Naive B cell (primary cell): ENCODE measurements at regions not wholly inside any gene's neighbourhood (a gene's known extent, or its start where the extent isn't known, plus 50 kb on each side); places are given as distances from the start of the nearest gene placed in this dataset.

ENCODE experiments used
- ATAC-seq, 2 donors: fragments of 150-1000 bp; cut with Tn5 transposase; 2 replicates each; pipeline ENCODE4 v1.10.0; 2021; ENCODE audit warnings: low read depth in 2 of 2, mild to moderate bottlenecking in 2 of 2, moderate library complexity in 2 of 2
- DNase-seq: peaks from one replicate; pipeline ENCODE4 v3.0.0; 2022
- H3K27ac Mint-ChIP-seq, 6 donors: one replicate each; pipeline ENCODE4 v1.8.0; 2020 to 2022; ENCODE audit warnings: mild to moderate bottlenecking in 6 of 6, mixed read lengths in 6 of 6, moderate library complexity in 5 of 6, inconsistent platforms in 2 of 6
- H3K27me3 Mint-ChIP-seq, 3 donors: one replicate each; pipeline ENCODE4 v1.8.0; 2021 to 2022; ENCODE audit warnings: mixed read lengths in 3 of 3, mild to moderate bottlenecking in 1 of 3
- H3K36me3 Mint-ChIP-seq, 2 donors: one replicate each; pipeline ENCODE4 v1.8.0; 2020 to 2022; ENCODE audit warnings: mixed read lengths in 2 of 2, inconsistent platforms in 1 of 2, mild to moderate bottlenecking in 1 of 2
- H3K4me1 Mint-ChIP-seq, 3 donors: one replicate each; pipeline ENCODE4 v1.8.0; 2020 to 2022; ENCODE audit warnings: mixed read lengths in 3 of 3, inconsistent platforms in 1 of 3, mild to moderate bottlenecking in 1 of 3, moderate library complexity in 1 of 3
- H3K4me3 Mint-ChIP-seq, 8 donors: one replicate each; pipeline ENCODE4 v1.8.0; 2020 to 2022; ENCODE audit warnings: mild to moderate bottlenecking in 8 of 8, mixed read lengths in 8 of 8, moderate library complexity in 8 of 8, inconsistent platforms in 2 of 8
- H3K9me3 Mint-ChIP-seq, 7 donors: one replicate each; pipeline ENCODE4 v1.8.0; 2020 to 2022; ENCODE audit warnings: mixed read lengths in 7 of 7, mild to moderate bottlenecking in 5 of 7, inconsistent platforms in 2 of 7, moderate library complexity in 1 of 7

DNA sequence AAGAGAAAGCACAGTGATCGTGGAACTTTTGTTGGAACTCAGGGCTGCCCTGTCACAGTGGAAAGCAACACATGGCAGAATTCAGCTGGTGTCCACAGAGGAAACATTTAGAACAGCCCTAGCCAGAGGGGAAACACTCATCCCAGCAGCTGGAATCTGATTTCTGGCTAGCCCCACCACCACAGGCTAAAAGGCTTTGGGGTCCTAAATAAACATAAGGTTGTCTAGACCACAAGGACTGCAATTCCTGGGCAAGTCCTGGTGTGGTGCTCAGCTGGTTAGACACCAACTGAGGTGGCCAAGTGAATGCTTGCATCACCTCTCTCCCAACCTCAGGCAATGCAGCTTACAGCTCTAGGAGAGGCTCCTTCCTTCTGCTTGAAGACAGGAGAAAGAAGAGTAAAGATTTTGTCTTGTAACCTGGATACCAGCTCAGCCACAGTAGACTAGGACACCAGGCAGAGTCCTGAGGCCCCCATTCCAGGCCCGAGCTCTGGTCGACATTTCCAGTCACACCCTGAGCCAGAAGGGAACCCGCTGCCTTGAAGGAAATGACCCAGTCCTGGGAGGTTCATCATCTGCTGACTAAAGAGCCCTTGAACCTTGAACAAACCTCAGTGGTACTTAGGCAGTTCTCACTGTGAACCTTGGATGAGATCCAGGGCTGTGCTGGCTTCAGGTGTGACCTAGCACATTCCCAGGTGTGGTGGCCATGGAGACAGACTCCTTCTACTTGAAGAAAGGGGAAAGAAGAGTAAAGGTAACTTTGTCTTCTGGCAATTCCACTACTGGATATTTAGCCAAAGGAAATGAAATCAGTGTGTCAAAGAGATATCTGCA lies 85.4 kb upstream of the PLXNC1 start:
- no peak for ATAC-seq
- no peak for DNase-seq
- Mint-ChIP-seq H3K27me3 (peaks cover 0 to 17% (median 6%) of the 10 kb centered on the region in 3 donors), H3K9me3 (peaks cover 0 to 11% (median 6%) of the 10 kb centered on the region in 7 donors), H3K36me3 (no peaks in the 10 kb centered on the region), H3K27ac (no peak overlapping the region), H3K4me1 (peaks cover 0 to 6% (median 0%) of the 10 kb centered on the region in 3 donors), H3K4me3 (no peak overlapping the region)

DNA sequence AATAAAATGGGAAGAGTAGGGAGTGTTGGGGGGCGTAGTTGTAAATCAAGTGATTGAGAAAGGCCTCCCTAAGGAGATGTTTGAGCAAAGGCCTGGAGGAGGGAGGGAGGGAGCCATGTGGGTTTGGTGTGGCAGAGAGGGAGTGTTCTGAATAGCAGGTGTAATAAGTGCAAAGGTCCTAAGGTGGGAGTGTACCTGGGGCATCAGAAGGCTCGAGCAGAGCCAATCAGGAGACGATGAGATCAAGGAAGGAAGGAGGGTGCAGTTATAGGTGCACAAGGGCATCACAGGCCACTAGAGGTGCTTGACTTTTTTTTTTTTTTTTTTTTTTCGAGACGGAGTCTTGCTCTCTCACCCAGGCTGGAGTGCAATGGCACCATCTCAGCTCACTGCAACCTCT lies 77.9 kb upstream of the PLXNC1 start:
- no peak overlapping the region for H3K27ac Mint-ChIP-seq
- no peak for ATAC-seq
- no peaks in the 10 kb centered on the region for H3K36me3 Mint-ChIP-seq
- peaks cover 0 to 5% (median 0%) of the 10 kb centered on the region in 3 donors for H3K27me3 Mint-ChIP-seq
- peaks cover 0 to 13% (median 6%) of the 10 kb centered on the region in 7 donors for H3K9me3 Mint-ChIP-seq
- no peak overlapping the region for H3K4me3 Mint-ChIP-seq
- no peaks in the 10 kb centered on the region for H3K4me1 Mint-ChIP-seq
- no peak for DNase-seq

DNA sequence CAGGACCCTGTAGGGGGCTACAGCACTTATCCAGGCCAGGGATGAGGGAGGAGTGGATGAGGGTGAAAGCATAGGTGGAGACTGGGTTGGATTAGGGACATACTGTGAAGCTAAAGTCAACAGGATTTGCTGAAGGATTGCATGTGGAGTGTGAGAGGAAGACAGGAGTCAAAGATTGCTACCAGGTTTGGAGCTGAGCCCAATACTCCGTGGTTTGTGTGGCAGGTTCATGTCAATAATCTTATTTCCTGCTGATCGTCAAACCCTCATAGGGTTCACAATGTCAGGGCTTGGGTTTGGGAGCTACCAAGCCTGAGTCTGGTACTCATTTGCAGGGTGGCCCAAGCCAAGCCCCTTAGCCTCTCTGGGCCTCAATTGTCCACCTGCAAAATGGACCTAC lies 77.1 kb upstream of the PLXNC1 start:
- Mint-ChIP-seq H3K36me3 (no peaks in the 10 kb centered on the region), H3K9me3 (peaks cover 0 to 13% (median 6%) of the 10 kb centered on the region in 7 donors), H3K4me3 (peak overlapping the region in 1 of 8 donors; percentile 6), H3K4me1 (no peaks in the 10 kb centered on the region), H3K27me3 (peaks cover 0 to 5% (median 4%) of the 10 kb centered on the region in 3 donors), H3K27ac (peak overlapping the region in 1 of 6 donors; percentile 55)
- DNase-seq = no peak
- ATAC-seq = no peak

DNA sequence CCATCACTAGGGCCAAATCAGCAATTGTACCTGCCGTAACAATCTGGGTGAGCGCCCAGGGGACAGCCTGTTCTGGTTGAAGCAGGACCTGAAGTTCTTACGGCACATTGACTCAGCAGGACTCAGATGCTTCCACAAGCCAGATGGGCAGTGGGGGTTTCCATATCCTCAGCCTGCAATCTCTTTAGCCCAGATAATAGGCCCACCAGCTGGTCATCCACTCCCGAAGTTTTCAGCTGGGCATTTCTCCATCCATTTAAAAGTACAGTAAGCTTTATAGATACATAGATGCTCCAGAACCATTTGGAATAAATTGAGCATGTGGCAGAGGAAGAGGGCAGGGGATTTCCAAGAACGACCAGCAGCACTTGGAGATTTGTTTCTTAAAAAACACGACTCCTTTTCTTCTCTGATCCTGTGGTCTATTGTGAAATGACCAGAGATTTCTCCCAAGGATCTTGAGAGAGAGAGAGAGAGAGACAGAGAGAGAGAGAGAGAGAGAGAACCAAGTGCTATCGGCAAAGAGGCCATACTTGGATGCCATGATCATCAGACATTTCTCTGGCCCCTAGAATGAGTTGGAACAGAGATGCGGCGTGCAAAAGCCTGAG lies 74.8 kb upstream of the PLXNC1 start:
- Mint-ChIP-seq H3K27ac (no peak overlapping the region), H3K9me3 (peaks cover 0 to 11% (median 4%) of the 10 kb centered on the region in 7 donors), H3K4me3 (no peak overlapping the region), H3K27me3 (peaks cover 10 to 14% (median 12%) of the 10 kb centered on the region in 3 donors), H3K4me1 (no peaks in the 10 kb centered on the region), H3K36me3 (peaks cover 0 to 10% of the 10 kb centered on the region in 2 donors)
- DNase-seq (no peak), ATAC-seq (no peak)

DNA sequence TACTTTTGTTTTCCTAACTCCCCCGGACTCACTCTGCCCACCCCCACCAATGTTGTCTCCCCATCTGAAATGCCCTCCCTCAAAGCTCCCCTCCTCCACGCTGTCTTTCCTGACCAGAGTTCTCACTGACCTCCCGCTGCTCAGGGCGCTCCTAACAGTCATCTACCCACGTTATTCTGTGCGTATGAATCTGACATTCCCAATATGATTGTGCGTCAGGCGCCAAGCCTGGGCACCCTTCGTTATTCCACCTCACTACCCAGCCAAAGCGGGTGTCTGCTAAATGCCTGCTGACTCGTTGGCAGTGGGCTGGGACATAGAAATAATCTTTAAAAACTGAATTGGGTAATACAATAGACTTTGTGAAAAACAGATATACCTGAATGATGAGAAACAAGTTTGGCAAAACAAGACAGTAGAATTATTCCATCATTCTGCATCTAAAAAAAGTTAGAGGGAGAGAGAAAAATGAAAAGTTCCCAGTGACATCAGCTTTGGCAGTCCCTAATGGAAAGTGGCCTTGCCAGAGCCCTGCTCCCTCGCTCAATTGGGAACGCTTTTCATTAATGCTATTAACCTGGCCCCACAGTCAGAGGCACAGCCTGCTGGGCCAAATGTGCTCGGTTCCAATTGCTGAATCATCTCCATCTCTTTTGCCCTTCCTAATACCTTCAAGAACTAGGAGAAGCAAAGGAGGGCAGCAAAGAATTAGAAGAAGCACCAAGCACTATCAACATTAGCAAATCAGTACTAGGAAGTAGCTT lies 74.0 kb upstream of the PLXNC1 start:
- peaks cover 0 to 3% (median 2%) of the 10 kb centered on the region in 7 donors for H3K9me3 Mint-ChIP-seq
- H3K27ac Mint-ChIP-seq = peak overlapping the region in 1 of 6 donors; percentile 3
- peaks cover 0 to 16% of the 10 kb centered on the region in 2 donors for H3K36me3 Mint-ChIP-seq
- DNase-seq = no peak
- no peak for ATAC-seq
- H3K27me3 Mint-ChIP-seq = peaks cover 15 to 19% (median 19%) of the 10 kb centered on the region in 3 donors
- H3K4me1 Mint-ChIP-seq = no peaks in the 10 kb centered on the region
- no peak overlapping the region for H3K4me3 Mint-ChIP-seq

DNA sequence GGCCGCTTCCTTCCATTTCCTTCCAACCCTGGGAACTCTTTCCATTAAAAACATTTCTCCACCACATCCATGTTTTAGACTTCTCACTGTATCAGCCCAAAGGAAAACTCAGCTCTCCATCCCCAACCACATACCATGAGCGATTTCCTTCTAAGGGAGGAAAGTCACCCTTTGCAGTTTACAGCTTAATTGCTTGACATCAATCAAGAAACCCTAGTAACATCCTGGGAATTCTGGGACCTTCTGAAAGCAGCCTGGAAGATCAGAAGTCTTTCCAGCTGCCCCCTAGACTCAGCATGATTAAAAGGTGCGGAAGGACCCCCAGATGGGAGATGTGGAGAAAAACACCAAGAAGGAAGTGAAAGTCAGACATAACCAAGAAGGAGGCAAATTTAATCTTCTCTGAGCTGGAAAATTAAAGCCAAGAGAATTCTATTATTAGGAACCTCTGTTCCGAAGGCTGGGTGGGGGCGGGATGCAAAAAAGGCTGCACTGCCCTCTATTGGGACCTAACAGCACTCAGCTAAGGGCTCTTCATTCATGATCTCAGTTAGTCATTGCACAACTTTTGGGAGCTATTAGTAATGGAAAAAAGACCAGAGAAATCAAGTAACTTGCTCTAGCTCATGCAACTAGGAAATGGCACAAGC lies 73.3 kb upstream of the PLXNC1 start:
- peaks cover 15 to 26% (median 19%) of the 10 kb centered on the region in 3 donors for H3K27me3 Mint-ChIP-seq
- H3K4me1 Mint-ChIP-seq = no peaks in the 10 kb centered on the region
- ATAC-seq = no peak
- H3K4me3 Mint-ChIP-seq = no peak overlapping the region
- peaks cover 0 to 16% of the 10 kb centered on the region in 2 donors for H3K36me3 Mint-ChIP-seq
- H3K27ac Mint-ChIP-seq = no peak overlapping the region
- H3K9me3 Mint-ChIP-seq = peaks cover 0 to 1% (median 0%) of the 10 kb centered on the region in 7 donors
- no peak for DNase-seq

DNA sequence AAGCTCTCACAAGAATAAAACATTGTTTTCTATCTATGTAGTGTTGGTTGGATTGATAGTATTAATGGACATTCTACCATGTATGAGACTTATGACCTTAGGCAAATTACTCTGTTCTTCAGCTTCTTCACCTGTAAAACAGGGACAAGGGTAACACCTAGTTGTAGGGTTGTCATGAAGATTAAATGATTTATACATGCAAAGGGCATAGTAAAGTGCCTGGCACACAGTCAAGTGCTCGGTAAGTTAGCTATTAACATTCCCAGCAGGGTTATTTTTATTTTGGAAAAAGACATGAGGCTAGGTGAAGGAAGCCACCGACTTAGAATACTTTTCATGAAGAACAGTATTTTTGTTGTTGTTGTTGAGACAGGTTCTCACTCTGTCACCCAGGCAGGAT lies 71.2 kb upstream of the PLXNC1 start:
- Mint-ChIP-seq H3K4me3 (no peak overlapping the region), H3K27ac (no peak overlapping the region), H3K4me1 (no peaks in the 10 kb centered on the region), H3K9me3 (no peaks in the 10 kb centered on the region), H3K36me3 (peaks cover 0 to 16% of the 10 kb centered on the region in 2 donors), H3K27me3 (peaks cover 15 to 26% (median 19%) of the 10 kb centered on the region in 3 donors)
- ATAC-seq (no peak), DNase-seq (no peak)

DNA sequence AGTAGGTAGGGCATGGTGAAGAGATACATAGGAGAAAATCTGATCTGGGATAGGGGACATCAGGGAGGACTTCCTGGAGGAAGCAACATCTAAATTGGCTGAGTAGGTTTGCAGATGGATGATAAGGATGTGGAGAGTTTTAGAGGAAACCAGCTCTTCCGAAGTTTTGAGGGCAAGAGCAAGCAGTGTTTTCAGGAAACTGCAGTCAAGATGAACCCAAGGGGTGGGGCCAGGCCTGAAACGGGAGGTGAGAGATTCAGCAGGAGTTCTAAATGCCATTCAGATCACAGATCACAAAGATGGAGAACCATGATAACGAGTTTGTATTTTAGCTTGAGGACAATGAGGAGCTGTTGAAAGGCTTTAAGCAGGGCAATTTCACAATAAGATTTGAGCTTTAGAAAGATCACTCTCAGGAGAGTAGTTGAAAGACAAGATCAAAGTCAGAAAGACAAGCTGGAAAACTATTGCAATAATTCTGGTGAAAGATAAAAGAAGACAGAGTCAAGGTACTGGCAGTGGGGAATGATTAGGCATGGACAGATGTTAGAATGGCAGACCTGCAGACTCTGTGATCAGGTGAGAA lies 70.1 kb upstream of the PLXNC1 start:
- DNase-seq (no peak), ATAC-seq (no peak)
- Mint-ChIP-seq H3K9me3 (peaks cover 0 to 2% (median 1%) of the 10 kb centered on the region in 7 donors), H3K27ac (no peak overlapping the region), H3K4me1 (no peaks in the 10 kb centered on the region), H3K36me3 (peaks cover 0 to 19% of the 10 kb centered on the region in 2 donors), H3K27me3 (peaks cover 15 to 26% (median 19%) of the 10 kb centered on the region in 3 donors), H3K4me3 (no peak overlapping the region)

DNA sequence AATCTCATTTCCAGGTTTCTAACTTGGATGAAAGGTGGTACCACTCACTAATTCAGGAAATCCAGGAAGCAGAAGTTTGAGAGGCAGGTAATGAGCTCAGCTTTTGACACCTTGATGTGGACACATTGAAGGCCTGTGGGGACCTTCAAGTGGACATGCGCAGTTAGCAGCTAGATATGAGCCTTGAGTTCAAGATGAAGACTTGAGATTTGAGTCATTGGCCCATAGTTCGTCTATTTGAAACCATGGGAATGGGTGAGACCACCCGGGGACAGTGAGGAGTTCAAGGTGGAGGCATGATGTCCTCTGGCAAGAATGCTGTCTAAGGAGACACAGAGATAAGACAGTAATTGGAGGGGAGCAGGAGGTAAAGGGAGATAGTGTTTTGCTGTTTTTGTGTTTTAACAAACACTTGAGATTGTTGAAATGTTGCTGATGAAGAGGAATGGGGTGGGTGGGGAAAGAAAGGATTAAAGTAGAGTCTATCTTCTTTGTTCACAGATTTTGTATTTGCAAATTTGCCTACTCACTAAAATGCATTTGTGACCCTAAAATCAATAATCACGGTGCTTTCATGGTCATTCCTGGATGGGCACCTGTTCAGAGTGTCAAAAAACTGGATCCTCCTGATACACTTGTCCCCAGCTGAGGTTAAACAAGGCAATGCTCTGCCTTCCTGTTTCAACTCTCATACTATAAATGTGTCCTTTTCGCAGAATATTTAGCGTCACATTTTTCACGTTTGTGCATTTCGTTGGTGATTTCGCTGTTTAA lies 69.5 kb upstream of the PLXNC1 start:
- Mint-ChIP-seq H3K36me3 (peaks cover 0 to 23% of the 10 kb centered on the region in 2 donors), H3K4me1 (no peaks in the 10 kb centered on the region)

DNA sequence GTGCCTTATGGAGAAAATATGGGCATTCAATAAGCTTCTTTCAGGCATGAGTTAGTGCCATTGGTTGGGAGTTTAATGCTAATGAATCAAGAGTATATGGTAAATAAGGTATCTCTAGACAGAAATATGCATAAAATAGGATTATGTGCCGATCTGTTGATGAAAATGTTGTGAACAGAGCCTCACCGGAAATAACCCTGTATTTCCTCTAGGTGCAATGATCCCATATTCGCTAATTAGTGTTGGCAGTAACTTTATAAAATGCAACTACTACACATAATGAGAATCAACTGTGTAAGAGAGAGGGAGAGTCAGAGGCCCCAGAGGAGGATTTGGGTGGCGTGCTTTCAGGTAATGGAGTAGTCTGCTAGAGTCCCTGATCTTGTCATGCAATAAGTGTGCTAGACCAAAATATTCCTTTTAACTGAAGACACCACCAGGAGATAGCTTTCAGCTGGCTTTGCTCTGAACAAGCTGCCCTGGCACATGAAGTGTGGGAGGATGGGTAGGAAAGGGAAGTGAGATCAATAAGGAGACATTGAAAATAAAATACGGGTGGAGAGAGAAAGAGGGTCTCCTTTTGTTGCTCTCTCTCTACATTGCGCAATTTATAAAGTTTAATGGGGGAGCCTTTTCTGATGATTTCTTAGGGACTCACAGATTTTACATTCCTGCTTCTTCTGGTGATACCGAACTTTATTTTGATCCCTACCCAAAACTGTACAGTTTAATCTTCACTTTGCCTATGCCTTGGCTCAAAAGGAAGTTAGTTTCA lies 68.6 kb upstream of the PLXNC1 start:
- peaks cover 16 to 26% (median 21%) of the 10 kb centered on the region in 3 donors for H3K27me3 Mint-ChIP-seq

More for the DNA sequence above, 69.5 kb upstream of the PLXNC1 start:
- DNase-seq = no peak
- Mint-ChIP-seq H3K9me3 (peaks cover 0 to 7% (median 4%) of the 10 kb centered on the region in 7 donors), H3K27ac (no peak overlapping the region), H3K4me3 (no peak overlapping the region), H3K27me3 (peaks cover 15 to 26% (median 19%) of the 10 kb centered on the region in 3 donors)
- no peak for ATAC-seq

DNA sequence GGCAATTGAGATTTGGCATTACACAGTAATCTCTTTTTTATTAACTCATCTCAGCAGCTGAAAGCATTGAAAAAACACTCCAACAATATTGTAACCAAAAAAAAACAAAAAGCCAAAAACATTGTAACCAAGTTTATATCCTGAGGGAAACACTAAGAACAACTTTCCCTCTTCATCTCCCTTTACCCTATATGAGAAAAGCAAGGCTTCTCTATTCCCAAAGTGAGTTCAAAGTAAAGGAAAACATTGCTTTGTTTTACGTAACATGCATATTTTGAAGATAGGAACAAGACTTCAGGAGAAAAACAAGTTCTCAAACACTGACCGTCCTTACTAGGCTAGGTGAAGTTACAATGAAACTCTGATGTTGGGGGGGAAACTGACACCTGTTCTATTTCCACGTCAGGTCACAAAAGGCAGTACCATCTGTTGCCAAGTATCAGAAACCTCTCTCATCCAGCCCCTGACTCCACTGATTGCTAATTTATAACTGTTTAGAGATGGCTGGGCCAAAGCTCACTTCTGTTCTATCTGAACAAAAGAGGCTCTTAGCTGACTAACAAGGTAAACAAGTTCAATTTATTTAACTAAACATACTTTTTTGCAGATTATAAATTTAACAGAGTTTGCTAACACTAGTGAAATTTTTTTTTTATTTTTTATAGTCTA lies 67.9 kb upstream of the PLXNC1 start:
- Mint-ChIP-seq H3K4me1 (no peaks in the 10 kb centered on the region), H3K9me3 (peaks cover 0 to 8% (median 4%) of the 10 kb centered on the region in 7 donors), H3K4me3 (no peak overlapping the region), H3K27me3 (peaks cover 21 to 26% (median 24%) of the 10 kb centered on the region in 3 donors), H3K36me3 (peaks cover 0 to 23% of the 10 kb centered on the region in 2 donors), H3K27ac (no peak overlapping the region)
- DNase-seq (no peak), ATAC-seq (no peak)

More for the DNA sequence above, 68.6 kb upstream of the PLXNC1 start:
- no peak overlapping the region for H3K4me3 Mint-ChIP-seq
- peaks cover 0 to 7% (median 4%) of the 10 kb centered on the region in 7 donors for H3K9me3 Mint-ChIP-seq
- peaks cover 0 to 23% of the 10 kb centered on the region in 2 donors for H3K36me3 Mint-ChIP-seq
- ATAC-seq (no peak), DNase-seq (no peak)
- H3K27ac Mint-ChIP-seq = no peak overlapping the region
- no peaks in the 10 kb centered on the region for H3K4me1 Mint-ChIP-seq
